Activated T-cell treated with anti-CD3 and anti-CD28 coated beads, Interleukin-2, amount 50 U/mL, for 72 hours (primary cell): ENCODE measurements at regions not wholly inside any gene's neighbourhood (a gene's known extent, or its start where the extent isn't known, plus 50 kb on each side); places are given as distances from the start of the nearest gene placed in this dataset.
A peak's percentile ranks its signal among the peaks of the same experiment; 100 is the strongest.

Experiments used
- ATAC-seq, 2 donors: fragments of 150-1000 bp; cut with Tn5 transposase; replicated peaks in 1 of 2; 2 replicates each; pipeline ENCODE4 v1.10.0; 2021; ENCODE audit warnings: moderate library complexity in 2 of 2, mild to moderate bottlenecking in 1 of 2
- DNase-seq, 2 donors: peaks; one replicate each; pipeline ENCODE4 v3.0.0; 2021 to 2022; ENCODE audit warnings: mixed read lengths in 1 of 2
- H3K27ac Mint-ChIP-seq: one replicate; pipeline ENCODE4 v1.8.0; 2022; ENCODE audit warnings: mild to moderate bottlenecking, moderate library complexity, mixed read lengths
- H3K27me3 Mint-ChIP-seq: one replicate; pipeline ENCODE4 v1.8.0; 2022; ENCODE audit warnings: low read depth, mixed read lengths
- H3K36me3 Mint-ChIP-seq, 2 donors: one replicate each; pipeline ENCODE4 v1.8.0; 2022; ENCODE audit warnings: mixed read lengths in 2 of 2, mild to moderate bottlenecking in 1 of 2; ENCODE audit not compliant: insufficient read depth in 2 of 2
- H3K4me1 Mint-ChIP-seq: one replicate; pipeline ENCODE4 v1.8.0; 2022; ENCODE audit warnings: low read depth, mixed read lengths
- H3K4me3 Mint-ChIP-seq, 2 donors: one replicate each; pipeline ENCODE4 v1.8.0; 2022; ENCODE audit warnings: mild to moderate bottlenecking in 2 of 2, mixed read lengths in 2 of 2, moderate library complexity in 2 of 2
- H3K9me3 Mint-ChIP-seq, 2 donors: one replicate each; pipeline ENCODE4 v1.8.0; 2022; ENCODE audit warnings: mixed read lengths in 2 of 2

DNA sequence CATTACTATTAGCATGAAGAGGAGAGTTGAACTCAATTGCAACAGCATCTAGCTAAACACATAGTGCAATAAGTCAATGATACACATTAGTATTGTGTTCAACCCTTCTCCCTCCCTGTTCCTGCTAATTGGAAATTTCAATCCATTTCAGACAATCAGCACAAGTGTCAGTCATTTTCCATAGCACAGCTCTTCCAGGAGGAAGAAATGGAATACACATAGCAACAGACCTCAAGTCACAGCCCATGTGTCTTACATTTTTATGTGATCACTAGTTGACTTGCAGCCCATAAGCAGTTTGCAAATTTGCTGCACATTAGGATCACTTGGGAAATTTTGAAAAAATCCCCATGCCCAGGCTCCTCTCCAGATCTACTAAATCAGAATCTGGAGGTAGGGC is 636.9 kb downstream of the TLE4 start:
- Mint-ChIP-seq H3K27me3 (no peaks in the 10 kb centered on the region), H3K27ac (no peak overlapping the region), H3K9me3 (peaks cover 5 to 6% of the 10 kb centered on the region in 2 donors), H3K4me3 (no peak overlapping the region), H3K4me1 (no peaks in the 10 kb centered on the region), H3K36me3 (peaks cover 0 to 5% of the 10 kb centered on the region in 2 donors)
- no peak for DNase-seq
- no peak for ATAC-seq

DNA sequence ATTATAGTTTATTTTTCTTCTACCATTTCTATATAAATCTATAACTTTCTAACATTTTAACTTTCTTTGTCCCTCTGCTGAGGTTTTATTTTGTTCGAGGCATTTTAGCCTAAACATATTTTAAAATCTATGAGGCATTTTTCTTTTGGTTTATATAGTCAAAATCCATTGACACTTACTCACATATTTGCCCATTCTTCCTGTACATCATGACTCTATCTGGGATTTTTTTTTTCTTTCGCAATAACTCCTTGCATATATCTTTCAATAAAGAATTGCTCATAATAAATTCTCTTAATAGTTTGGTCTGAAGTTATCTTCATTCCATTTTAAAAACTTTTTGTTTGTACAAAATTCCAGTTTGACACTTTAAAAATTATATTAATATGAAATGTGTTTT is 632.3 kb downstream of the TLE4 start:
- no peaks in the 10 kb centered on the region for H3K9me3 Mint-ChIP-seq
- no peak overlapping the region for H3K27ac Mint-ChIP-seq
- ATAC-seq, result no peak
- no peak overlapping the region for H3K4me3 Mint-ChIP-seq
- no peak for DNase-seq
- no peaks in the 10 kb centered on the region for H3K4me1 Mint-ChIP-seq
- no peaks in the 10 kb centered on the region for H3K27me3 Mint-ChIP-seq
- no peaks in the 10 kb centered on the region for H3K36me3 Mint-ChIP-seq

DNA sequence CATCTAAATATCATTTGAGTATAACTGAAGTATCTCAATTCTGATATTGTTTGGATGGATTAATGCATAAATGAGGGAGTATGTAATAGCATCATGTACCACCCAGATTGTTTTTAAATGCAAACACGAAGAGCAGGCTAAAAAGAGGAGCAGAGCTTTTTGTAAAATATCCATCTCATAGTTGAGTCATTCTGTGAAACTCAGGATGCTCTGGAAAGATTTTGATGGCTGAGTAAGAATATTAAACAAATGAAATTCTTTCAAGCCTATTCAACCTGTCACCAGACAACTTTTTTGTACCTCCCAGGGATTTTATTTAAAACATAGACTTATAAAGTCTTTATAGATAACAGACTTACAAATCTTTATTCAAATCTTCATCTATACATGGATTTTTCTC is 625.9 kb downstream of the TLE4 start:
- Mint-ChIP-seq H3K4me1 (no peaks in the 10 kb centered on the region), H3K27ac (no peak overlapping the region), H3K27me3 (no peaks in the 10 kb centered on the region), H3K9me3 (no peaks in the 10 kb centered on the region), H3K4me3 (no peak overlapping the region), H3K36me3 (no peaks in the 10 kb centered on the region)
- DNase-seq (no peak), ATAC-seq (no peak)

DNA sequence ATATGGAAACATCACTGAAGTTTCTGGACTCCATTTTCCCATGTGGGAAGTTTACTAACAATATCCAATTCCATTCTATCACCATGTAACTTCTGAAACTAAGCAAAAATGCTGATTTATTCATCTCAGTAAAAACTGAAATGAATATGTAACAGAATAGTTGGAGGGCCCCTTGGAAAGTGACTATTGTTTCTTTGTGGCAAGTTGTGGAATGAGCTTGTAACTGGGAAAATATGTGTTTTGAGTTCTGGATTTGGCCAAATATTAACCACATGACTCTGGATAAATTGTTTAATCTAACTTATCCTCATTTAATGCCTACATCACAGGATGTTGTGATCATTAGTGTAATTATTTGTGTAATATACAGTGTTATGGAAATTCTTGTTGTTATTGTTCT is 619.3 kb downstream of the TLE4 start:
- ATAC-seq (no peak), DNase-seq (no peak)
- Mint-ChIP-seq H3K36me3 (no peaks in the 10 kb centered on the region), H3K4me1 (no peaks in the 10 kb centered on the region), H3K27me3 (no peaks in the 10 kb centered on the region), H3K27ac (no peak overlapping the region), H3K4me3 (no peak overlapping the region), H3K9me3 (no peaks in the 10 kb centered on the region)

GRCh38 chr9:80188579-80188978 is 616.8 kb downstream of the TLE4 start:
- H3K36me3 Mint-ChIP-seq, result no peaks in the 10 kb centered on the region
- no peak overlapping the region for H3K27ac Mint-ChIP-seq
- H3K9me3 Mint-ChIP-seq, result no peaks in the 10 kb centered on the region
- no peaks in the 10 kb centered on the region for H3K27me3 Mint-ChIP-seq
- no peaks in the 10 kb centered on the region for H3K4me1 Mint-ChIP-seq
- no peak for ATAC-seq
- no peak for DNase-seq
- H3K4me3 Mint-ChIP-seq, result no peak overlapping the region

DNA sequence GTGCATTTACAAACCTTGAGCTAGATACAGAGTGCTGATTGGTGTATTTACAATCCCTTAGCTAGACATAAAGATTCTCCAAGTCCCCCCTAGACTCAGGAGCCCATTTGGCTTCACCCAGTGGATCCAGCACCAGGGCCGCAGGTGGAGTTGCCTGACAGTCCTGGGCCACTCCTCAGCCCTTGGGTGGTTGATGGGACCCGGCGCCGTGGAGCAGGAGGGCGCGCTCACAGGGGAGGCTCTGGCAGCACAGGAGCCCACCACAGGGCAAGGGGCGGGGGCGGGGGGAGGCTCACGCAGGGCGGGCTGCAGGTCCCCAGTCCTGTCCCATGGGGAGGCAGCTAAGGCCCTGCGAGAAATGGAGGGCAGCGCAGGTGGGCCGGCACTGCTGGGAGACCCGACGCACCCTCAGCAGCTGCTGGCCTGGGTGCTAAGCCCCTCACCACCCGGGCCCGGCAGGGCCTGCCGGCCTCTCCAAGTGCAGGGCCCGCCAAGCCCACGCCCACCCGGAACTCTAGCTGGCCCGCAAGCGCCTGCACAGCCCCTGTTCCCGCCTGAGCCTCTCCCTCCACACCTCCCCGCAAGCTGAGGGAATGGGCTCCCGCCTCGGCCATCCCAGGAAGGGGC is 613.5 kb downstream of the TLE4 start:
- no peaks in the 10 kb centered on the region for H3K4me1 Mint-ChIP-seq
- no peaks in the 10 kb centered on the region for H3K27me3 Mint-ChIP-seq
- no peak overlapping the region for H3K4me3 Mint-ChIP-seq
- H3K27ac Mint-ChIP-seq, result no peak overlapping the region
- H3K36me3 Mint-ChIP-seq, result no peaks in the 10 kb centered on the region
- ATAC-seq (no peak), DNase-seq (no peak)
- H3K9me3 Mint-ChIP-seq, result no peaks in the 10 kb centered on the region

GRCh38 chr9:80177949-80178480 is 606.2 kb downstream of the TLE4 start:
- no peaks in the 10 kb centered on the region for H3K4me1 Mint-ChIP-seq
- ATAC-seq (no peak), DNase-seq (no peak)
- H3K27ac Mint-ChIP-seq, result no peak overlapping the region
- peaks cover 0 to 6% of the 10 kb centered on the region in 2 donors for H3K9me3 Mint-ChIP-seq
- no peak overlapping the region for H3K4me3 Mint-ChIP-seq
- H3K27me3 Mint-ChIP-seq, result no peaks in the 10 kb centered on the region
- no peaks in the 10 kb centered on the region for H3K36me3 Mint-ChIP-seq

- Mint-ChIP-seq H3K4me1 (no peaks in the 10 kb centered on the region), H3K27ac (no peak overlapping the region), H3K4me3 (no peak overlapping the region), H3K9me3 (peaks cover 0 to 6% of the 10 kb centered on the region in 2 donors), H3K36me3 (no peaks in the 10 kb centered on the region), H3K27me3 (no peaks in the 10 kb centered on the region)
- peak; percentile 1 to 3 for DNase-seq
- ATAC-seq, result no peak
Observed at GRCh38 chr9:80175286-80176150, 603.8 kb downstream of the TLE4 start.

GRCh38 chr9:80163889-80164288 is 592.1 kb downstream of the TLE4 start:
- ATAC-seq (no peak), DNase-seq (no peak)
- no peaks in the 10 kb centered on the region for H3K4me1 Mint-ChIP-seq
- H3K36me3 Mint-ChIP-seq, result no peaks in the 10 kb centered on the region
- H3K4me3 Mint-ChIP-seq, result no peak overlapping the region
- no peak overlapping the region for H3K27ac Mint-ChIP-seq
- H3K9me3 Mint-ChIP-seq, result no peaks in the 10 kb centered on the region
- no peaks in the 10 kb centered on the region for H3K27me3 Mint-ChIP-seq

DNA sequence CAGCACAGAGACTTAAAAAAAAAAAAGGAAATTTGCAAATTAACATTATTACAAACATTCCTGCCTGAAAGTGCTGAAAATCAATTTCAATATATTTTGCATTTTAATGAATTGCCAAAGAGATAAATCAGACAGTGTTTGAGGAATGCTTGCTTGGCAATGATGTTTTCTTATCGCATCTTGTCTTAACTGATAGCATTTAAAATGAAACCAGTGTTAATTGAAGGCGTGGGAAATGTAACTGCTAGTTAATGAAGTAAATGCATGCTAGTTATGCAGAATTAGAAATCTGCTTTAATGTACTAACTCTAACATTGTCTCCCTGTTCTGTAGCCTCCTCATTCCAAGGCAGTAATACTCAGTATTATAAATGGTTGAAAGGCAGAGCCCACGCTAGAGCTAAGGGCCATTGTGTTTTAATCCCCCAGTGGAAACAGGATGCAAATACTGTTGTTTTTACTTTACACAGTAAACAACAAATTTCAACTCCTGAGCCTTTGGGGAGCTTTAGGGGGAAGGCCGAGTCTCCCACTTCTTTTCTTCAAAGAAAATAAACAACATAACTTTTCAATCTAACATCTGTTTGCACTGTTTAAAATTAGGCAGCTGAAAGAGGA is 586.9 kb downstream of the TLE4 start:
- Mint-ChIP-seq H3K9me3 (no peaks in the 10 kb centered on the region), H3K36me3 (no peaks in the 10 kb centered on the region), H3K4me3 (no peak overlapping the region), H3K27me3 (peaks cover 12% of the 10 kb centered on the region), H3K27ac (no peak overlapping the region), H3K4me1 (no peaks in the 10 kb centered on the region)
- ATAC-seq (no peak), DNase-seq (no peak)

GRCh38 chr9:80158131-80158530 is 586.4 kb downstream of the TLE4 start:
- Mint-ChIP-seq H3K4me1 (no peaks in the 10 kb centered on the region), H3K4me3 (no peak overlapping the region), H3K27me3 (peaks cover 12% of the 10 kb centered on the region), H3K27ac (no peak overlapping the region), H3K36me3 (no peaks in the 10 kb centered on the region), H3K9me3 (no peaks in the 10 kb centered on the region)
- ATAC-seq (no peak), DNase-seq (no peak)

- no peak for DNase-seq
- Mint-ChIP-seq H3K27ac (no peak overlapping the region), H3K9me3 (no peaks in the 10 kb centered on the region), H3K4me3 (no peak overlapping the region), H3K27me3 (peaks cover 12% of the 10 kb centered on the region), H3K4me1 (no peaks in the 10 kb centered on the region), H3K36me3 (no peaks in the 10 kb centered on the region)
- no peak for ATAC-seq
Observed at GRCh38 chr9:80157561-80157983, 585.8 kb downstream of the TLE4 start.

GRCh38 chr9:80156756-80157472 is 585.1 kb downstream of the TLE4 start:
- Mint-ChIP-seq H3K9me3 (no peaks in the 10 kb centered on the region), H3K27me3 (peaks cover 12% of the 10 kb centered on the region), H3K4me1 (no peaks in the 10 kb centered on the region), H3K4me3 (no peak overlapping the region), H3K36me3 (no peaks in the 10 kb centered on the region), H3K27ac (no peak overlapping the region)
- ATAC-seq, result no peak
- no peak for DNase-seq
